K562 (cell line): ENCODE measurements at regions not wholly inside any gene's neighbourhood (a gene's known extent, or its start where the extent isn't known, plus 50 kb on each side); places are given as distances from the start of the nearest gene placed in this dataset.

Experiments used
- ATAC-seq: fragments of 200-7000 bp; cut with Tn5 transposase; 3 replicates; pipeline ENCODE4 v1.9.1; 2020; ENCODE audit warnings: moderate library complexity
- BruUV-seq: library from RNA; stranded (reverse); fragments of 400-500 nt; replicated peaks from 2 replicates; lab custom pipeline; 2021; lab: Mats Ljungman, UMichigan
- CTCF ChIA-PET: fragments of 300-600 bp; formaldehyde crosslinking; extraction: SDS; loops from one replicate; lab custom pipeline; 2021; ENCODE audit warnings: low intra/inter-chr PET ratio; lab: Yijun Ruan, JAX
- POLR2A ChIA-PET: fragments of 300-600, 350-650 bp; sonication (Branson Sonifier 250); formaldehyde crosslinking; extraction: SDS; loops from one replicate; lab custom pipeline; 2021; ENCODE audit warnings: antibody characterized with exemption, inconsistent platforms; lab: Yijun Ruan, JAX
- DNase-seq, 4 experiments: peaks; one replicate each; pipeline versions ENCODE4 v3.0.0 to v3.0.0-alpha.2; 2011 to 2018; ENCODE audit warnings: low spot score in 3 of 4, mixed read lengths in 3 of 4; ENCODE audit errors: extremely low read depth in 1 of 4
- FAIRE-seq: peaks from 2 replicates; lab custom pipeline; 2011; peaks lifted over from hg19 to GRCh38; lab: Jason Lieb, UNC
- H2AFZ ChIP-seq: 2 replicates; pipeline ENCODE4 v1.6.0; 2011; ENCODE audit warnings: low read depth, low read length, control low read depth, inconsistent platforms
- H3K27ac ChIP-seq: fragments of 200-600 bp; 3 replicates; pipeline ENCODE4 v1.8.0; 2011; ENCODE audit warnings: low read depth, mild to moderate bottlenecking, control low read depth, inconsistent platforms, low read length, moderate library complexity, mixed read lengths; ENCODE audit errors: extremely low read depth
- H3K27me3 ChIP-seq, 2 experiments: fragments of 300-600 bp in 1 of 2; 2 replicates in 1 of 2; 3 replicates in 1 of 2; pipeline versions ENCODE4 v1.6.0 to v1.8.0; 2011; ENCODE audit warnings: inconsistent platforms in 2 of 2, low read length in 2 of 2, mild to moderate bottlenecking in 1 of 2, mixed read lengths in 1 of 2, moderate library complexity in 1 of 2; ENCODE audit not compliant: control insufficient read depth in 2 of 2, insufficient read depth in 2 of 2
- H3K36me3 ChIP-seq: fragments of 300-600 bp; 3 replicates; pipeline ENCODE4 v1.8.0; 2011; ENCODE audit warnings: mild to moderate bottlenecking, low read length, inconsistent platforms; ENCODE audit not compliant: control insufficient read depth, insufficient read depth
- H3K4me1 ChIP-seq, 2 experiments: fragments of 200-600 bp in 1 of 2; replicated peaks in 1 of 2; 2 replicates in 1 of 2; 3 replicates in 1 of 2; pipeline versions ENCODE4 v1.5.1 to v1.8.0; 2011; ENCODE audit warnings: inconsistent platforms in 2 of 2, low read length in 2 of 2, mild to moderate bottlenecking in 1 of 2, mixed read lengths in 1 of 2, moderate library complexity in 1 of 2; ENCODE audit not compliant: control insufficient read depth in 2 of 2, insufficient read depth in 2 of 2
- H3K4me2 ChIP-seq: 2 replicates; pipeline ENCODE4 v1.6.1; 2011; ENCODE audit warnings: low read length, control low read depth, inconsistent platforms, mixed read lengths; ENCODE audit not compliant: insufficient read depth
- H3K4me3 ChIP-seq: fragments of 200-600 bp; sonication (generic), shearing (Covaris generic); 2 replicates; pipeline ENCODE4 v1.5.1; 2016; ENCODE audit warnings: control low read depth, inconsistent platforms
- H3K79me2 ChIP-seq: fragments of 200-600 bp; 3 replicates; pipeline ENCODE4 v1.8.0; 2011; ENCODE audit warnings: low read length, inconsistent platforms; ENCODE audit not compliant: control insufficient read depth, insufficient read depth
- H3K9ac ChIP-seq, 2 experiments: 2 replicates each; pipeline versions ENCODE4 v1.6.0 to v1.6.1; 2011; ENCODE audit warnings: low read depth in 2 of 2, low read length in 2 of 2, control low read depth in 1 of 2, inconsistent platforms in 1 of 2, mild to moderate bottlenecking in 1 of 2, mixed read lengths in 1 of 2; ENCODE audit not compliant: insufficient read depth in 1 of 2
- H3K9me1 ChIP-seq: one replicate; pipeline ENCODE4 v1.6.0; 2011; ENCODE audit warnings: inconsistent platforms, mild to moderate bottlenecking, low read length, moderate library complexity; ENCODE audit not compliant: control insufficient read depth, insufficient read depth
- H3K9me3 ChIP-seq: replicated peaks from 2 replicates; pipeline ENCODE4 v1.5.1; 2011; ENCODE audit warnings: low read depth, low read length, inconsistent platforms; ENCODE audit not compliant: control insufficient read depth, insufficient read depth
- H4K20me1 ChIP-seq: replicated peaks from 2 replicates; pipeline ENCODE4 v1.6.1; 2011; ENCODE audit warnings: low read length, inconsistent platforms, mixed read lengths; ENCODE audit not compliant: control insufficient read depth, insufficient read depth
- CTCF ChIP-seq, 3 experiments: IDR thresholded peaks in 2 of 3; conservative IDR thresholded peaks in 1 of 3; 2 replicates each; pipeline ENCODE4 v1.5.1; 2011 to 2012; ENCODE audit warnings: low read length in 3 of 3, mild to moderate bottlenecking in 3 of 3, control low read depth in 2 of 3, improper control_type of control experiment in 1 of 3, inconsistent platforms in 1 of 3, low read depth in 1 of 3, mixed read lengths in 1 of 3, moderate library complexity in 1 of 3; ENCODE audit not compliant: insufficient read depth in 2 of 3
- CXXC5 ChIP-seq: fragments of 250-450 bp; sonication (Bioruptor Pico); IDR thresholded peaks from 2 replicates; pipeline ENCODE4 v1.8.0; 2022; ENCODE audit warnings: inconsistent platforms, mild to moderate bottlenecking, moderate library complexity
- GATAD2B ChIP-seq: fragments of 450-650 bp; IDR thresholded peaks from 2 replicates; pipeline ENCODE4 v1.6.1; 2017; ENCODE audit warnings: mild to moderate bottlenecking, borderline replicate concordance
- L3MBTL2 ChIP-seq: fragments of 450-650 bp; IDR thresholded peaks from 2 replicates; pipeline ENCODE4 v1.6.1; 2016; ENCODE audit warnings: mild to moderate bottlenecking, moderate library complexity
- NFE2 ChIP-seq: IDR thresholded peaks from 2 replicates; pipeline ENCODE4 v1.6.1; 2014; ENCODE audit warnings: antibody characterized with exemption, low read depth
- NRF1 ChIP-seq, 2 experiments: fragments of 450-650 bp; IDR thresholded peaks in 1 of 2; conservative IDR thresholded peaks in 1 of 2; 2 replicates each; pipeline ENCODE4 v1.6.1; 2014; ENCODE audit warnings: mild to moderate bottlenecking in 2 of 2
- PHF20 ChIP-seq: fragments of 450-650 bp; IDR thresholded peaks from 2 replicates; pipeline ENCODE4 v1.6.1; 2018; ENCODE audit not compliant: partially characterized antibody
- PRDM10 ChIP-seq: fragments of 450-650 bp; IDR thresholded peaks from 2 replicates; pipeline ENCODE4 v1.6.1; 2018; ENCODE audit not compliant: partially characterized antibody
- ZFP30 ChIP-seq: fragments of 250-450 bp; sonication (Bioruptor Pico); IDR thresholded peaks from 2 replicates; pipeline ENCODE4 v1.8.0; 2022; ENCODE audit warnings: moderate library complexity, mild to moderate bottlenecking, inconsistent platforms, borderline replicate concordance
- ZNF584 ChIP-seq: fragments of 200-800 bp; sonication (Bioruptor generic); IDR thresholded peaks from 2 replicates; pipeline ENCODE4 v1.6.1; 2016; ENCODE audit warnings: low read depth, mild to moderate bottlenecking, missing genetic modification characterization, missing compliant biosample characterization
- WGBS: fragments of 100-300 bp; shearing (Covaris generic); methylation state at CpG from one replicate; pipeline ENCODE4 v1.1.6; 2016; ENCODE audit warnings: low coverage, mixed read lengths; ENCODE audit not compliant: insufficient coverage; ENCODE audit errors: missing lambda C conversion rate; 5-methylcytosine and 5-hydroxymethylcytosine counted together
- in situ Hi-C: fragments of 300-500 bp; cut with MboI; formaldehyde crosslinking; loops from 4 replicates; pipeline ENCODE4 v1.15.0; 2018; ENCODE audit warnings: inconsistent platforms, mixed read lengths
- intact Hi-C: fragments of 100-400 bp; cut with micrococcal nuclease; formaldehyde crosslinking; loops from 2 replicates; pipeline ENCODE4 v1.14.2; 2022

GRCh38 chrX:30971774-30972603 lies 82.9 kb upstream of the TAB3 start:
- ChIA-PET POLR2A (interaction anchor here (0.9 kb wide), 1 partner anchor 14 kb away, joined by 3 read pairs; no protein-coding TSS in a partner anchor), CTCF (no interaction called here)
- WGBS, result 13% methylated on average over 9 of the region's 10 CpGs
- Histone ChIP-seq H3K9me1 (no peaks in the 10 kb centered on the region), H3K4me2 (peak overlapping the region; percentile 28), H3K36me3 (no peaks in the 10 kb centered on the region), H3K79me2 (no peaks in the 10 kb centered on the region), H3K27me3 (0 out of 5 replicates have a peak, but pooled peaks cover 0 to 4% of the 10 kb centered on the region in 2 experiments), H3K9ac (peak overlapping the region in 1 of 2 experiments; percentile 9; a peak in 1 of 4 replicates), H2AFZ (peak overlapping the region; percentile 78), H3K4me1 (peaks cover 0 to 9% of the 10 kb centered on the region in 2 experiments; a peak in 2 of 5 replicates), H3K4me3 (no peak overlapping the region), H3K9me3 (no peaks in the 10 kb centered on the region), H4K20me1 (no peaks in the 10 kb centered on the region), H3K27ac (no peak overlapping the region)
- in situ Hi-C loops (no loop called here), intact Hi-C loops (loop anchor here (5.0 kb wide), 1 partner anchor 35 kb away; no protein-coding TSS in a partner anchor)
- peak; percentile 14 to 51 (median 28) for DNase-seq
- FAIRE-seq, result peak; percentile 90
- peak; percentile 97 for ATAC-seq
- BruUV-seq, result no TSS peak
- peak in 1 of 2 experiments; percentile 20; a peak in 1 of 4 replicates for TF ChIP-seq NRF1 (conservative IDR thresholded peaks at IDR 0.05 in 1 of 2, IDR thresholded peaks at IDR 0.05 in 1 of 2)
- no peak for TF ChIP-seq PHF20
- peak; percentile 69 to 83 (median 73) for TF ChIP-seq CTCF (IDR thresholded peaks at IDR 0.05 in 2 of 3, conservative IDR thresholded peaks at IDR 0.05 in 1 of 3; ENCODE audit: insufficient read depth in 2 of 3, low read depth in 1 of 3, low read length in 3 of 3)
- no peak for TF ChIP-seq PRDM10
- no peak for TF ChIP-seq NFE2
- no peak for TF ChIP-seq ZNF584 (CRISPR knock-in tag)
- no peak for TF ChIP-seq ZFP30 (CRISPR knock-in tag)
- 0 out of 2 replicates have a peak, but pooled peaks have one; percentile 13 for TF ChIP-seq CXXC5 (CRISPR knock-in tag)
- TF ChIP-seq GATAD2B, result no peak
- TF ChIP-seq L3MBTL2, result peak; percentile 80
